ENCODE measurements at regions not wholly inside any gene's neighbourhood (a gene's known extent, or its start where the extent isn't known, plus 50 kb on each side); places are given as distances from the start of the nearest gene placed in this dataset.
"Not testable (repeated sequence)": the region's sequence is repeated elsewhere in the genome, so short reads cannot be mapped to it uniquely, and the experiment has no call there.

DNA sequence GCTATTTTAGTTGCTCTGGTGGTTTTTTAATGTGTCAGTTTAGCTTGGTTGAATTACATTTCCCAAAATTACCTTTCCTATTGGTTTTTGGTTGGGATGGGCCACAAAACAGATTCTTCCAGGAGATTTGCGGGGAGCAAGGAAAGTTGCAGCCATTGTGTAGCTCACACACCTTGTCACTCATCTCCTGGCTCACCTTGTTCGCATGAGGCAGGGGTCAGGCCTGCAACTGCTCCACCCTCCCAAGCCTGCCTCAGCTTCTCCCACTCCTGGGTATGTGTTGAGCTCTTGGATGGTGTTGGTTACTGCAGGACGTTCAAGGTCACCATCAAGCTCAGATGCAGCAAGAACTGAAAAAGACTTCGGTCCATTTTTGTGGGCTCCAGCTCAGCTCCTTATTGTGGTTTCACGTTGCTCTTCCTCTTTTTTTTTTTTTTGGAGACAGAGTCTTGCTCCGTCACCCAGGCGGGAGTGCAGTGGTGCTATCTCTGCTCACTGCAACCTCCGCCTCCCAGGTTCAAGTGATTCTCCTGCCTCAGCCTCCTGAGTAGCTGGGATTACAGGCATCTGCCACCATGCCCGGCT lies 95.6 kb upstream of the METTL14 start:
- DNase-seq: no peak

DNA sequence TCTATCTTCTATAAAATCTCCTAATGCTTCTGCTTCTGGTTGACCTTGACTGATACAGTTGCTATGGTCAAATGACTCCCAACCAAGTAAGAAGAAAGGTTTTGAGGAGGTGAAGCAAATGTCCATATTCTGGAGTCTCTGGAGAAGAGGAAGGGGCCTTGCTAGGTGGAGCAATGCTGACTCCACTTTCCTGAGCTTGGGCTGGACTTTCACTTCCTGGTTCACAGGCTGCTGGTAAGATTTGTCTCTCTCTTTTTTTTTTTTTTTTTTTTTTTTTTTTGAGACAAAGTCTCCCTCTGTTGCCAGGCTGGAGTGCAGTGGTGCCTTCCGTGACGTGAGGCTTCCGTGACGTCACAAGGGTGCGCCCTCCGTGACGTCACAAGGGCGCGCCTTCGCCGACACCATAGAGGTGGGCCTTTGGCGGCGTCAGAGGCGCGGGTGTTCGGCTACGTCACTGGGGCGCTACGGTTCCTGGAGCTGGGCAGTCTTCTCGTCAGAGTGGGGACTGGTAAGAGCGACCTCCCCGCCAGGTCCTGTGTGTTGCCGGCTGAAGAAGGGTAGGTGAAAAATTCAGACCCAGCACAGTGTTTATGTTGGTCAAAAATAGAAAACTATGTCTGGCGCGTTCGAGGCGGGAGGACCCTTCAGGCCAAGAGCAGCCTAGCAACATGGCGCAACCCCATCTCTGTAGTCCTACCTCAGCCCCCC lies 93.7 kb upstream of the METTL14 start:
- DNase-seq: not testable (repeated sequence)

DNA sequence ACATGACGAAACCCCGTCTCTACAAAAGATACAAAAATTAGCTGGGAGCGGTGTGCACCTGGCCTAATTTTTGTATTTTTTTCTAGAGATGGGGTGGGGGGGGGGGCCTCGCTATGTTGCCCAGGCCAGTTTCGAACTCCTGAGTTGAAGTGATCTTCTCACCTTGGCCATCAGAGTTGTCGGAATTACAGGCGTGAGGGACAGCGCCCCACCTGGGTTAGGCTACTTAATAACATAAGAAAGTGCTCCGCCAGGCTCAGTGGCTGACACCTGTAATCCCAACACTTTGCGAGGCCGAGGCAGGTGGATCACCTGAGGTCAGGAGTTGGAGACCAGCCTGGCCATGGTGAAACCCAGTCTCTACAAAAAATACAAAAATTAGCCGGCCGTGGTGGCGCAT lies 92.9 kb upstream of the METTL14 start:
- DNase-seq: not testable (repeated sequence)

DNA sequence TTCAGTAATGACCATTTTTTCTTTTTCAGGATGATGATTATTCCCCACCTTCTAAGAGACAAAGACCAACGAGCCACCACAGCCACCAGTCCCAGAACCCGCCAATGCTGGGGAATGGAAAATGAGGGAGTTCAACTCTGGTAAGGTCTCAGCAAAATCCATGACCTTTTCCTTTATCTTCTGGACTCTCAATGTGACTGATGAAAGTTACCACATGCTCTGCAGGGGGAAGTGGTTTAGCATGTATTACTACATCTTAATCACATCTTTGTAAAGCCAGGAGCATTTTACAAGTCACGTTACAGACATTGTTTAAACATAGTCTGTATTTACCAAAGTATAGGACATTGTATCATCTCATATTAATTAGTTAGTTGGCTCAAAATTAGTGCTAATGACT lies 89.3 kb upstream of the METTL14 start:
- DNase-seq: not testable (repeated sequence)

DNA sequence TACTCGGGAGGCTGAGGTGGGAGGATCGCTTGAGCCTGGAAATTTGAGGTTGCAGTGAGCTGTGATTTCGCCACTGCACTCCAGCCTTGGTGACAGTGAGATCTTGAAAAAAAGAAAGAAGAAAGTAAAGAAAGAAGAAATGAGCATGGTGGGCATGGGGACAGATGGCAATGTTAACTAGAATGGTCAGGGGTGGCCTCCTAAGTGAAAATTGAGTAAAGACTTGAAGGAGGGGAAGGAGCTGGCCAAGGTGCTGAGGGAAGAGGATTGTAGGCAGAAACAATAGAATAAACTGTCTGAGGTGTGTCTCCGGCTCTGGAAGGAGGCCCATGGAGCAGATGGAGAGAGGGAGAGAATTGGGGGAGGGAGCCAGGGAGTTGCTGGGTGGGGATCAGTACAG lies 60.1 kb upstream of the METTL14 start:
- not testable (repeated sequence) for DNase-seq

DNA sequence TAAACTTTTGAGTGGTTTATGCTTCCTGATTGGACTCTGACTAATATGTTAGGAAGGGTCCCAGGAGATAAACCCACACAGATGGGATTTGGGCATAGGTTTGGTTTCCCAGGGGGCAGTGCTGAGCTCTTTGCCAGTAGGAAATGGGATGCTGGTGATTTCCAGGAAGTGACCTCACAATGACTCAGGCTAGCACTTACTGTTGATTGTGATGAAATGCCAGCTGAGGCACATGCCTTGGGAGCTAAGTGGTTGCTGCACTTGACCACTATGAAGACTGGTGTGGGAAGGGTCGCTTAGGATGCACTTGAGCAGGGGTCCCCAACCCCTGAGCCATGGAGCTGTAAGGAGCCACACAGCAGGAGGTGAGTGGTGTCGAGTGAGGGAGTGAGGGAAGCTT lies 55.5 kb upstream of the METTL14 start:
- DNase-seq: not testable (repeated sequence)

DNA sequence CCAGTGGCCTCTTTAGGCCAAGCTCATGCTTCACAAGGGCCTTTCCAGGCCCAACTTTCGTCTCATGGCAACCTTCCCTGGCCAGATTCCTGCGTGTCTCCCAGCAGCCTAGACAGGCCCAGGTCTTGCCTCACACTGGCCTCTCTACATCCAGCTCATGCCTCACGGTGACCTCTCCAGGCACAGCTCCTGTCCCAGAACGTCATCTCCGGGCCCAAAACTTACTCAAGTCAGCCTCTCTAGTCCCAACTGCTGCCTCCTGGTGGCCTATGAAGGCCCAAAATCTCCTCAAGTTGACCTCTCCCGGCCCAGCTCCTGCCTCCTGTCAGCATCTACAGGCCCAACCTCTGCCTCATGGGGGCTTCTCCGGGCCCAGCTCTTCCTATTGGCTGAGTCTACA lies 54.3 kb upstream of the METTL14 start:
- DNase-seq: not testable (repeated sequence)

DNA sequence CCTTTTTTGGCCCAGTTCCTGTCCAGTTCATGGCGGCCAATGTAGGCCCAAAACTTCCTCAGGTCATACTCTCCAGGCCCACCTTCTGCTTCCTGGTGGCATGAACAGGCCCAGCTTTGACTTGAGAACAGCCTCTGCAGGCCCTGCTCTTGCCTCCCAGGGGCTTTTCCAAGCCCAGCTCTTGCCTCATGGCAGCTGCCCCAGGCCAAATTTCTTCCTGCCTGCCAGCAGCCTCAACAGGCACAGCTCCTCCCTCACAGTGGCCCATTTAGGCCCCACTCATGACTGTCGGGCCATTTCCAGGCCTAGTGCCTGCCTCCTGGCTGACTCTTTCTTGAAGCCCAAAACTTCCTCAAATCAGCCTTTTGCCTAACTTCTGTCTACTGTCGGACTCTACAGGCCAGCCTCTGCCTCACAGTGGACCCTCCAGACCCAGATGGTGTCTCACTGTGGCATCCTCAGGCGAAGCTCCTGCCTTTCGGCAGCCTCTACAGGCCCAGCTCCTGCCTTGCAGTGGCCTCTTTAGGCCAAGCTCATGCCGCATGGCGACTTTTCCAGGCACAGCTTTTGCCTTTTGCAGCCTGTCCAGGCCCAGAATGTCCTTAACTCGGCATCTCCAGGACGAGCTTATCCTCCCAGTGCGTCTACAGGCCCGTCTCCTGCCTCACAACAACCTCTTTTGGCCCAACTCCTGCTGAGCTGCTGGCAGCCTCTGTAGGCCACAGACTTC lies 53.7 kb upstream of the METTL14 start:
- not testable (repeated sequence) for DNase-seq

DNA sequence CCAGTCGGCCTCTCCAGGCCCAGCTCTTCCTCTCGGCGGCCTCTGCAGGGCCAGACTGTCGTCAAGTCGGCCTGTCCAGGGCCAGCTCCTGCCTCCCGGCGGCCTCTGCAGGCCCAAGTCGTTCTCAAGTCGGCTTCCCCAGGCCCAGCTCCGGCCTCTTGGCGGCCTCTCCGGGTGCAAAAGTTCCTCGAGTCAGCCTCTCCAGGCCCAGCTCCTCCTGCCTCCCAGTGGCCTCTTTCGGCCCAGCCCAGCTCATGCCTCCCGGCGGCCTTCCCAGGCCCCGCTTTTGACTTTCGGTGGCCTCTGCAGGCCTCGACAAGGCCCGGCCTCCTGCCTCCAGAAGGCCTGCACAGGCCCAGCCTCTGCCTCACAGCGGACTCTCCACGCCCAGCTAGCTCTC lies 51.7 kb upstream of the METTL14 start:
- DNase-seq: not testable (repeated sequence)

DNA sequence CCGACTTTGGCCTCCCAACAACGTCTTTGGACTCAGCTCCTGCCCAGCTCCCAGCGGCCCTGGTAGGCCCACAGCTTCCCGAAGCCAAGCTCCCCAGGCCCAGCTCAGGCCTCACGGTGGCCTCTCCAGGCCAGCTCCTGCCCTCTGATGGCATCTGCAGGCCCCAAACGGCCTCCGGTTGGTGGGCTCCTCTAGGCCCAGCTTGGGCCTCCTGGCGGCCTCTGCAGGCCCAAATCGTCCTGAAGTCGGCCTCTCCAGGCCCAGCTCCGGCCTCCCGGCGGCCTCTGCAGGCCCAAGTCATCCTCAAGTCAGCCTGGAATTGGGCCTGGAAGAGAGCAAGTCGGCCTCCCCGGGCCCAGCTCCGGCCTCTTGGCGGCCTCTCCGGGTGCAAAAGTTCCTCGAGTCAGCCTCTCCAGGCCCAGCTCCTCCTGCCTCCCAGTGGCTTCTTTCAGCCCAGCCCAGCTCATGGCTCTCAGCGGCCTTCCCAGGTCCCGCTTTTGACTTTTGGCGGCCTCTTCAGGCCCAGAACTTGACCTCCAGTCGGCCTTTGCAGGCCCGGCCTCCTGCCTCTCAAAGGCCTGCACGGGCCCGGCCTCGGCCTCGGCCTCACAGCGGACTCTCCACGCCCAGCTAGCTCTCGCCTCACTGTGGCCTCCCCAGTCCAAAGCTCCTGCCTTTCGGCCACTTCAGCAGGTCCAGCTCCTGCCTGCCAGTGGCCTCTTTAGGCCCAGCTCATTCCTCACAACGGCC lies 50.9 kb upstream of the METTL14 start:
- not testable (repeated sequence) for DNase-seq
